ENCODE measurements at regions not wholly inside any gene's neighbourhood (a gene's known extent, or its start where the extent isn't known, plus 50 kb on each side); places are given as distances from the start of the nearest gene placed in this dataset.

DNA sequence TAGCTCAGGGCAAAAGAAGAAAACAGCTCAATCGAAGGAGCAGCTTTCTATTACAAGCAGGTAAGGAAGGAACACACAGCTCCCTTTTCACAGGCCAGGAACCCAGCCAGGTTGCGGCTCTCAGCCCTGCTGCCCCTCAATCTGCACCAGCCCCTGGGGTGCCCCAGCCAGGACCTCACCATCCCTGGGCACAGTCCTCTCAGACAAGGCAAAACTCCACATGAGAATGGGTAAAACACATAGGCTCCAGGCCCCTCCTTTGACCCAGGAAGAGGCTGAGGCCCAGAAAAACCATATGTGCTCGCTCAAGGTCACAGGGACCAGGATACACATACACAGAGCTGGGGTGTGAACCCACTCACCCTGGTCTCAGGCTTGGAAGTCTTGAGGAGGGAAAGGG, 178.7 kb upstream of the TLE3 start:
- no peaks in the 10 kb centered on the region for H3K27me3 ChIP-seq (replicated peaks; ENCODE audit: insufficient read depth)
- H3K4me3 ChIP-seq = no peak overlapping the region
- H3K9me3 ChIP-seq = no peaks in the 10 kb centered on the region
- peaks cover 3 to 8% of the 10 kb centered on the region in 2 donors for H3K4me1 ChIP-seq (ENCODE audit: control insufficient read depth in 1 of 2, low read depth in 2 of 2)
- no peak overlapping the region for H3K27ac ChIP-seq
- TF ChIP-seq, protein P1, sequence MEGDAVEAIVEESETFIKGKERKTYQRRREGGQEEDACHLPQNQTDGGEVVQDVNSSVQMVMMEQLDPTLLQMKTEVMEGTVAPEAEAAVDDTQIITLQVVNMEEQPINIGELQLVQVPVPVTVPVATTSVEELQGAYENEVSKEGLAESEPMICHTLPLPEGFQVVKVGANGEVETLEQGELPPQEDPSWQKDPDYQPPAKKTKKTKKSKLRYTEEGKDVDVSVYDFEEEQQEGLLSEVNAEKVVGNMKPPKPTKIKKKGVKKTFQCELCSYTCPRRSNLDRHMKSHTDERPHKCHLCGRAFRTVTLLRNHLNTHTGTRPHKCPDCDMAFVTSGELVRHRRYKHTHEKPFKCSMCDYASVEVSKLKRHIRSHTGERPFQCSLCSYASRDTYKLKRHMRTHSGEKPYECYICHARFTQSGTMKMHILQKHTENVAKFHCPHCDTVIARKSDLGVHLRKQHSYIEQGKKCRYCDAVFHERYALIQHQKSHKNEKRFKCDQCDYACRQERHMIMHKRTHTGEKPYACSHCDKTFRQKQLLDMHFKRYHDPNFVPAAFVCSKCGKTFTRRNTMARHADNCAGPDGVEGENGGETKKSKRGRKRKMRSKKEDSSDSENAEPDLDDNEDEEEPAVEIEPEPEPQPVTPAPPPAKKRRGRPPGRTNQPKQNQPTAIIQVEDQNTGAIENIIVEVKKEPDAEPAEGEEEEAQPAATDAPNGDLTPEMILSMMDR (IDR thresholded peaks at IDR 0.05) = no peak
- ATAC-seq (ENCODE audit: insufficient number of reproducible peaks, low FRiP score, low read depth) (no peak), DNase-seq (ENCODE audit: low spot score) (no peak)
- H3K36me3 ChIP-seq = no peaks in the 10 kb centered on the region

DNA sequence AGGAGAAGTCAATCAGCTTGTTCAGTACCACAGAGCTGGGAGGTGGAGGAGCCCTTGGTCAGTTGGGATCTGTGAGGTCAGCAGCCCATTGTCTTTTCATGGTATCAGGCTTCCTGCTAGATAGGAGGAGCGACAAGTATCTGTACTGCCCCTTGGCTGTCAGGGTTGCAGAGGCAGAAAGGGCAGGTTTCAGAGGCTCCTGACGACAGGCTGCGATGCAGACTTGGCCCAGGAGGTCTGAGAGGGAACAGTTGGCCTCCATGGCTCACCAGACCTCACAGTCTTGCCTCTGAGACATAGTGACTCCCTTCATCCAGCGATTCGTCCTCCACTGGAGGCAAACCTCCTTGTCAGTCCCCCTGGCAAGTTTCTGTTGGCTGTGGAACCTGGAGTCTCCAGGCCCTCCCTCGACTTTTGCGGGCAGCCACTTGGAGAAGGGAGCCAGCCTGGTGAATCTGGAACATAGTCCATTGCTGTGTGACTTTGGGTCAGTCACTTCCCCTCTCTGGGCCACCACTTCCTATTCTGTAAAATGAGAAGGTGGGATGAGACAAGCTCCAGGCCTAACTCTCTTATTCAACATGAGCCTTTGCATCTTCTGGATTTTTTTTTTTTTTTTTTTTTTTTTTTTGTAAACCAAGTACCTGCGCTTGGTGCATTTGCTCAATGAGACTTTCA, 177.9 kb upstream of the TLE3 start:
- no peak overlapping the region for H3K27ac ChIP-seq
- no peaks in the 10 kb centered on the region for H3K36me3 ChIP-seq
- H3K4me1 ChIP-seq (ENCODE audit: control insufficient read depth in 1 of 2, low read depth in 2 of 2) = peaks cover 11 to 16% of the 10 kb centered on the region in 2 donors
- TF ChIP-seq, protein P1 (IDR thresholded peaks at IDR 0.05) = no peak
- H3K4me3 ChIP-seq = no peak overlapping the region
- ATAC-seq (ENCODE audit: insufficient number of reproducible peaks, low FRiP score, low read depth) = no peak
- H3K9me3 ChIP-seq = no peaks in the 10 kb centered on the region
- no peak for DNase-seq (ENCODE audit: low spot score)
- H3K27me3 ChIP-seq (replicated peaks; ENCODE audit: insufficient read depth) = no peaks in the 10 kb centered on the region

DNA sequence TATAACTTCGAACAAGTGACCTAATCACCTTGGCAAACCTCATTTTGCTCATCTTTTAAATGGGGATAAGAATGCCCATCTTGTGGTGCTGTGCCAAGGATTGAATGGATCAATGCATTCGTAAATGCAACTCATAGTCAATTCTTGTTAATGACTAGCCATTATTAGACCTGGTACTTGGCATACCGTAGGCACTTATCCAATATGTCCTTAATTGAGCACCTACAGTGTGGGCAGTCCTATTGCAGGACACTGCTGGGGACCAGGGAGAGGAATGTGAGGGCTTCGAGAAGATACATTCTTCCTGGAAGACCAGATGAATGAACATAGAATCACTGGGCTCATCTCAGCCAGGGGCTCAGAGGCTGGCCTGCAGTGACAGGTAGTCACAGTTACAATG, 177.2 kb upstream of the TLE3 start:
- no peaks in the 10 kb centered on the region for H3K36me3 ChIP-seq
- no peaks in the 10 kb centered on the region for H3K27me3 ChIP-seq (replicated peaks; ENCODE audit: insufficient read depth)
- DNase-seq (ENCODE audit: low spot score) (no peak), ATAC-seq (ENCODE audit: insufficient number of reproducible peaks, low FRiP score, low read depth) (no peak)
- peaks cover 16 to 23% of the 10 kb centered on the region in 2 donors for H3K4me1 ChIP-seq (ENCODE audit: control insufficient read depth in 1 of 2, low read depth in 2 of 2)
- no peak overlapping the region for H3K4me3 ChIP-seq
- no peaks in the 10 kb centered on the region for H3K9me3 ChIP-seq
- H3K27ac ChIP-seq = no peak overlapping the region
- TF ChIP-seq, protein P1 (IDR thresholded peaks at IDR 0.05) = no peak

DNA sequence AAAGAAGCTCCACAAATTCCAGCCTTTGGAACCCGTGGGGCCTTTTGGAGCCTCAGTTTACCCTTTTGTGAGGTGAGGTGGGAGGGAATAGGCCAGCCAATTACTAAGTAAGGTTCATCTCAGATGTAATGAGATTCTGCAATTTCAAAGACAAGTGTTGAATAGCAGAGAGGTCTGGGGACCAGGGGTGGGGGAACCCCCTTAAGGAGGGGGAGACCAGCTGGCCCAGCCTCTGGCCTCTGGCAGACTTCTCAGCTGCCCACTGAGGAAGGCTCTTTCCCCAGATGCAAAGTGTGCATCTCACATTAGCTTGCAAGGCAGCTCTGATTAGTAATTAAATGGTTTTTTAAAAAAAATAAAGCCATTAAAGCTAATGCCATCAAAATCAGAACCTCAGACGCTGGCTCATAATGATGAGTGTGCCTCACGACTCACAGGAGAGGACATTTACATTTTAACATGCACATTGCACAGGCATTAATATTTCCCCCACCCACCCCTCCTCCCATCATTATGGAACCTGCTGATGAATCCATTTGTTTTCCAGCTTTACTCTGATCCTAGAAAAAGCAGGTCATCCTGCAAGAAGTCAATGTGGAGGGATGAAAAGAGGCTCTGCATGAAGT, 176.7 kb upstream of the TLE3 start:
- Histone ChIP-seq H3K27me3 (replicated peaks; ENCODE audit: insufficient read depth) (no peaks in the 10 kb centered on the region), H3K27ac (no peak overlapping the region), H3K36me3 (no peaks in the 10 kb centered on the region), H3K4me3 (no peak overlapping the region), H3K4me1 (ENCODE audit: control insufficient read depth in 1 of 2, low read depth in 2 of 2) (peaks cover 19 to 28% of the 10 kb centered on the region in 2 donors), H3K9me3 (no peaks in the 10 kb centered on the region)
- ATAC-seq (ENCODE audit: insufficient number of reproducible peaks, low FRiP score, low read depth) = no peak
- no peak for DNase-seq (ENCODE audit: low spot score)
- TF ChIP-seq, protein P1 (IDR thresholded peaks at IDR 0.05) = no peak

DNA sequence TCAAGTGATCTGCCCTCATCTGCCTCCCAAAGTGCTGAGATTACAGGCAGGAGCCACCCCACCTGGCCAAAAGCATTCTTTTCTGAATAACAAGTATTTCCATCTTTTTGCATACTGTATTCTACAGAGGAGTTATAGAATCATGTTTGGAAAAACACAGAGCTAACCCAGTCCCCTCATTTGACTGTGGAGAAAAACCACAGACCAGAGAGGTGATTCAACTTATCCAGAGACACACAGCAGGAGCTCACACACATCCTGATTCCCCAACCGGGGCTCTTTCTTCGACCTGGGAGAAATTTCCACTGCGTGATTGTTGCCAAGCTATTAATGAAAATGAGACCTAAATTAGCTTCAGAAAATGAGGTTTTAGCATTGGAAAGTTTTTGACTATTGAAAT, 176.1 kb upstream of the TLE3 start:
- H3K9me3 ChIP-seq = no peaks in the 10 kb centered on the region
- H3K27me3 ChIP-seq (replicated peaks; ENCODE audit: insufficient read depth) = no peaks in the 10 kb centered on the region
- no peak for ATAC-seq (ENCODE audit: insufficient number of reproducible peaks, low FRiP score, low read depth)

More for the DNA sequence above, 176.1 kb upstream of the TLE3 start:
- Histone ChIP-seq H3K27ac (no peak overlapping the region), H3K36me3 (no peaks in the 10 kb centered on the region), H3K4me1 (ENCODE audit: control insufficient read depth in 1 of 2, low read depth in 2 of 2) (peaks cover 19 to 30% of the 10 kb centered on the region in 2 donors), H3K4me3 (no peak overlapping the region)
- no peak for DNase-seq (ENCODE audit: low spot score)
- TF ChIP-seq, protein P1 (IDR thresholded peaks at IDR 0.05) = no peak
